GM23338 (cell line): ENCODE measurements at regions not wholly inside any gene's neighbourhood (a gene's known extent, or its start where the extent isn't known, plus 50 kb on each side); places are given as distances from the start of the nearest gene placed in this dataset.

Experiments used
- ATAC-seq: fragments of 200-7000 bp; cut with Tn5 transposase; 3 replicates; pipeline ENCODE4 v1.9.1; 2020
- DNase-seq: peaks from one replicate; pipeline ENCODE4 v3.0.0-alpha.2; 2015; ENCODE audit warnings: low spot score
- H2AFZ ChIP-seq: fragments of 200-600 bp; sonication (generic); 2 replicates; pipeline ENCODE4 v1.8.0; 2016; ENCODE audit warnings: antibody characterized with exemption, mild to moderate bottlenecking, moderate library complexity
- H3F3A ChIP-seq: fragments of 200-600 bp; sonication (generic); replicated peaks from 2 replicates; pipeline ENCODE4 v1.8.0; 2017; ENCODE audit warnings: antibody characterized with exemption, mixed run types, low read depth
- H3K27ac ChIP-seq: fragments of 200-600 bp; sonication (generic); 2 replicates; pipeline ENCODE4 v1.6.1; 2016; ENCODE audit warnings: low read depth
- H3K27me3 ChIP-seq: fragments of 200-600 bp; sonication (generic); 2 replicates; pipeline ENCODE4 v1.8.0; 2016; ENCODE audit warnings: mild to moderate bottlenecking, mixed run types, moderate library complexity; ENCODE audit not compliant: insufficient read depth
- H3K36me3 ChIP-seq: fragments of 200-600 bp; sonication (generic); 2 replicates; pipeline ENCODE4 v1.8.0; 2016; ENCODE audit warnings: mild to moderate bottlenecking; ENCODE audit not compliant: insufficient read depth
- H3K4me1 ChIP-seq: fragments of 200-600 bp; sonication (generic); 2 replicates; pipeline ENCODE4 v1.8.0; 2016; ENCODE audit warnings: mild to moderate bottlenecking, moderate library complexity; ENCODE audit not compliant: insufficient read depth
- H3K4me2 ChIP-seq: fragments of 200-600 bp; sonication (generic); 2 replicates; pipeline ENCODE4 v1.7.1; 2017; ENCODE audit warnings: mixed run types
- H3K4me3 ChIP-seq: fragments of 200-600 bp; sonication (generic); 2 replicates; pipeline ENCODE4 v1.6.1; 2016; ENCODE audit warnings: mixed run types
- H3K79me2 ChIP-seq: fragments of 200-600 bp; sonication (generic); replicated peaks from 2 replicates; pipeline ENCODE4 v1.8.0; 2017; ENCODE audit warnings: mild to moderate bottlenecking; ENCODE audit not compliant: insufficient read depth
- H3K9me2 ChIP-seq: fragments of 200-600 bp; sonication (generic); 2 replicates; pipeline ENCODE4 v1.8.0; 2017; ENCODE audit not compliant: insufficient read depth
- H4K20me1 ChIP-seq: fragments of 200-600 bp; sonication (generic); replicated peaks from 2 replicates; pipeline ENCODE4 v1.8.0; 2017; ENCODE audit warnings: mild to moderate bottlenecking; ENCODE audit not compliant: insufficient read depth
- H3K27ac Mint-ChIP-seq: 2 replicates; pipeline ENCODE4 v1.8.0; 2020; ENCODE audit warnings: inconsistent platforms, mild to moderate bottlenecking, moderate library complexity, mixed read lengths
- H3K27me3 Mint-ChIP-seq: 3 replicates; pipeline ENCODE4 v1.8.0; 2022; ENCODE audit warnings: low read depth, mild to moderate bottlenecking, moderate library complexity, mixed read lengths, inconsistent platforms; ENCODE audit not compliant: insufficient read depth, poor library complexity
- H3K36me3 Mint-ChIP-seq: 3 replicates; pipeline ENCODE4 v1.8.0; 2021; ENCODE audit warnings: low read depth, mild to moderate bottlenecking, inconsistent platforms, moderate library complexity, mixed read lengths
- H3K4me1 Mint-ChIP-seq: 3 replicates; pipeline ENCODE4 v1.8.0; 2020; ENCODE audit warnings: mild to moderate bottlenecking, inconsistent platforms, mixed read lengths
- H3K4me3 Mint-ChIP-seq: 3 replicates; pipeline ENCODE4 v1.8.0; 2021; ENCODE audit warnings: moderate library complexity, mild to moderate bottlenecking, inconsistent platforms, mixed read lengths
- H3K9me3 Mint-ChIP-seq: 3 replicates; pipeline ENCODE4 v1.8.0; 2020; ENCODE audit warnings: moderate library complexity, mild to moderate bottlenecking, inconsistent platforms, mixed read lengths
- EZH2 ChIP-seq: fragments of 200-600 bp; sonication (generic); IDR thresholded peaks from one replicate; pipeline ENCODE4 v1.8.0; 2017; ENCODE audit warnings: antibody characterized with exemption, mild to moderate bottlenecking, low read depth; ENCODE audit not compliant: unreplicated experiment
- EZH2phosphoT487 ChIP-seq: fragments of 200-600 bp; sonication (generic); IDR thresholded peaks from one replicate; pipeline ENCODE4 v1.8.1; 2018; ENCODE audit warnings: antibody characterized with exemption; ENCODE audit not compliant: unreplicated experiment
- POLR2AphosphoS5 ChIP-seq: IDR thresholded peaks from 2 replicates; pipeline ENCODE4 v1.6.1; 2016; ENCODE audit warnings: antibody characterized with exemption, low read depth
- STAT1 ChIP-seq: IDR thresholded peaks from one replicate; pipeline ENCODE4 v1.6.1; 2016; ENCODE audit warnings: antibody characterized with exemption; ENCODE audit not compliant: unreplicated experiment
- ZNF114 ChIP-seq: fragments of 250-450 bp; sonication (Bioruptor Pico); IDR thresholded peaks from 2 replicates; pipeline ENCODE4 v1.5.0; 2020; ENCODE audit warnings: mild to moderate bottlenecking, moderate library complexity
- ZNF331 ChIP-seq: fragments of 250-450 bp; sonication (Bioruptor Pico); IDR thresholded peaks from 2 replicates; pipeline ENCODE4 v1.5.0; 2020; ENCODE audit warnings: low read depth, mild to moderate bottlenecking, moderate library complexity
- TF ChIP-seq, protein P1 (sequence below): IDR thresholded peaks from one replicate; pipeline ENCODE4 v1.6.1; 2018; ENCODE audit warnings: antibody characterized with exemption; ENCODE audit not compliant: unreplicated experiment
- TF ChIP-seq, protein P2 (sequence below): IDR thresholded peaks from 2 replicates; pipeline ENCODE4 v1.6.1; 2016; ENCODE audit warnings: antibody characterized with exemption
- TF ChIP-seq, protein P3 (sequence below): fragments of 250-450 bp; sonication (Bioruptor Pico); IDR thresholded peaks from 2 replicates; pipeline ENCODE4 v1.5.0; 2020; ENCODE audit warnings: mild to moderate bottlenecking, moderate library complexity

DNA sequence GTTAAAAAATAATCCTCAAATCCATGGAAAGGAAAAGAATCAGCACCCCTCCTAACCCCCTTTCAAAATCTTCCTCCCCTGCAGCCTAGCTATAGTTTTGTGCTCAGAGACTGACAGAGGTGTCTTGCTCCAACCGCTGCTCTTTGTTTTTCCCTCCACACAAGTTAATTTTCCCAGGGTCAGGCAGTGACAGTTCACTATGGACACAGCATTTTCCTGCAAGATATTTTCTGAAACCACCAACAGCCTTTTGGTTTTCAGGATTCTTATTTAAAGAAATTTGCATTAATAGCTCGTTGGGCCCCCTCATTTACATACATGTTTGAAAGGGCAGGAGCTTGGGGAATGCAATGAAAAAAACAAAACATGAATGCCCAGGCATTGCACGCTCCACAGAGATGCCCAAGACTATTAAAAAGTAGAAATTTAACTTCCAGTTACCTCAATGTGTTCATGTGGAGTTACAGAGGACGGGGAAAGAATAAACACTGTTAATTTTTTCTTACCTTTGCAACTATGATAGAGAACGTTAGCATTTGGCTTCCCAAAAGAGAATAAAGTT is 71.4 kb upstream of the CXCR4 start (continued):
- TF ChIP-seq, protein P1, sequence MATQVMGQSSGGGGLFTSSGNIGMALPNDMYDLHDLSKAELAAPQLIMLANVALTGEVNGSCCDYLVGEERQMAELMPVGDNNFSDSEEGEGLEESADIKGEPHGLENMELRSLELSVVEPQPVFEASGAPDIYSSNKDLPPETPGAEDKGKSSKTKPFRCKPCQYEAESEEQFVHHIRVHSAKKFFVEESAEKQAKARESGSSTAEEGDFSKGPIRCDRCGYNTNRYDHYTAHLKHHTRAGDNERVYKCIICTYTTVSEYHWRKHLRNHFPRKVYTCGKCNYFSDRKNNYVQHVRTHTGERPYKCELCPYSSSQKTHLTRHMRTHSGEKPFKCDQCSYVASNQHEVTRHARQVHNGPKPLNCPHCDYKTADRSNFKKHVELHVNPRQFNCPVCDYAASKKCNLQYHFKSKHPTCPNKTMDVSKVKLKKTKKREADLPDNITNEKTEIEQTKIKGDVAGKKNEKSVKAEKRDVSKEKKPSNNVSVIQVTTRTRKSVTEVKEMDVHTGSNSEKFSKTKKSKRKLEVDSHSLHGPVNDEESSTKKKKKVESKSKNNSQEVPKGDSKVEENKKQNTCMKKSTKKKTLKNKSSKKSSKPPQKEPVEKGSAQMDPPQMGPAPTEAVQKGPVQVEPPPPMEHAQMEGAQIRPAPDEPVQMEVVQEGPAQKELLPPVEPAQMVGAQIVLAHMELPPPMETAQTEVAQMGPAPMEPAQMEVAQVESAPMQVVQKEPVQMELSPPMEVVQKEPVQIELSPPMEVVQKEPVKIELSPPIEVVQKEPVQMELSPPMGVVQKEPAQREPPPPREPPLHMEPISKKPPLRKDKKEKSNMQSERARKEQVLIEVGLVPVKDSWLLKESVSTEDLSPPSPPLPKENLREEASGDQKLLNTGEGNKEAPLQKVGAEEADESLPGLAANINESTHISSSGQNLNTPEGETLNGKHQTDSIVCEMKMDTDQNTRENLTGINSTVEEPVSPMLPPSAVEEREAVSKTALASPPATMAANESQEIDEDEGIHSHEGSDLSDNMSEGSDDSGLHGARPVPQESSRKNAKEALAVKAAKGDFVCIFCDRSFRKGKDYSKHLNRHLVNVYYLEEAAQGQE = no peak
- no peak for TF ChIP-seq EZH2

DNA sequence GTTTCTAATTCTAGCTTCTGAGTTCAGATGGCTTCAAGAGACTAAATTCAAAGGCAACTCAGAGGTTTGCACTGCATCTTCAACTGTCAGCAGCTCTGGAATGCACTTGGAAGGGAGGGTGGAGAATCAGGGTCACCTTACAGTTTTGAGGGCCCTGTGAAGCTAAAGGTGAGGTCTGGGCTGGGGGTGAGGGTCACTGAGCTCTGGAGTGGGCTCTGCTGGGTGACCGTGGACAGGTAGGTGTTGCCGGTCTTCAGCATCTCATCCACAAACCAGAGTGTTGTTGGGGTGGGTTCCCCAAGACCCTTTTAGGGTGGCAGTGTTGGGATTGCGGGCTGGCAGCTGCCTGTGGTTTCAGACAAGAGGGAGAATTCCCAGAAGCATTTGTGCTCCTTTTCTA is 70.1 kb upstream of the CXCR4 start:
- no peaks in the 10 kb centered on the region for H3K9me2 ChIP-seq
- peaks cover 5% of the 10 kb centered on the region for H3K9me3 Mint-ChIP-seq
- H3K36me3 Mint-ChIP-seq = no peaks in the 10 kb centered on the region
- H3K36me3 ChIP-seq = no peaks in the 10 kb centered on the region
- H4K20me1 ChIP-seq = no peaks in the 10 kb centered on the region
- peaks cover 2% of the 10 kb centered on the region for H3K27me3 Mint-ChIP-seq
- no peak overlapping the region for H3K4me3 Mint-ChIP-seq
- no peak overlapping the region for H3K27ac ChIP-seq
- no peak overlapping the region for H3K4me3 ChIP-seq
- H3K4me2 ChIP-seq = no peak overlapping the region
- no peaks in the 10 kb centered on the region for H3K27me3 ChIP-seq
- DNase-seq (no peak), ATAC-seq (no peak)
- TF ChIP-seq POLR2AphosphoS5 (no peak), EZH2phosphoT487 (no peak), EZH2 (no peak), ZNF331 (no peak), ZNF114 (CRISPR knock-in tag) (no peak), STAT1 (no peak)
- TF ChIP-seq, protein P2, sequence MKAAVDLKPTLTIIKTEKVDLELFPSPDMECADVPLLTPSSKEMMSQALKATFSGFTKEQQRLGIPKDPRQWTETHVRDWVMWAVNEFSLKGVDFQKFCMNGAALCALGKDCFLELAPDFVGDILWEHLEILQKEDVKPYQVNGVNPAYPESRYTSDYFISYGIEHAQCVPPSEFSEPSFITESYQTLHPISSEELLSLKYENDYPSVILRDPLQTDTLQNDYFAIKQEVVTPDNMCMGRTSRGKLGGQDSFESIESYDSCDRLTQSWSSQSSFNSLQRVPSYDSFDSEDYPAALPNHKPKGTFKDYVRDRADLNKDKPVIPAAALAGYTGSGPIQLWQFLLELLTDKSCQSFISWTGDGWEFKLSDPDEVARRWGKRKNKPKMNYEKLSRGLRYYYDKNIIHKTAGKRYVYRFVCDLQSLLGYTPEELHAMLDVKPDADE = no peak
- TF ChIP-seq, protein P3, sequence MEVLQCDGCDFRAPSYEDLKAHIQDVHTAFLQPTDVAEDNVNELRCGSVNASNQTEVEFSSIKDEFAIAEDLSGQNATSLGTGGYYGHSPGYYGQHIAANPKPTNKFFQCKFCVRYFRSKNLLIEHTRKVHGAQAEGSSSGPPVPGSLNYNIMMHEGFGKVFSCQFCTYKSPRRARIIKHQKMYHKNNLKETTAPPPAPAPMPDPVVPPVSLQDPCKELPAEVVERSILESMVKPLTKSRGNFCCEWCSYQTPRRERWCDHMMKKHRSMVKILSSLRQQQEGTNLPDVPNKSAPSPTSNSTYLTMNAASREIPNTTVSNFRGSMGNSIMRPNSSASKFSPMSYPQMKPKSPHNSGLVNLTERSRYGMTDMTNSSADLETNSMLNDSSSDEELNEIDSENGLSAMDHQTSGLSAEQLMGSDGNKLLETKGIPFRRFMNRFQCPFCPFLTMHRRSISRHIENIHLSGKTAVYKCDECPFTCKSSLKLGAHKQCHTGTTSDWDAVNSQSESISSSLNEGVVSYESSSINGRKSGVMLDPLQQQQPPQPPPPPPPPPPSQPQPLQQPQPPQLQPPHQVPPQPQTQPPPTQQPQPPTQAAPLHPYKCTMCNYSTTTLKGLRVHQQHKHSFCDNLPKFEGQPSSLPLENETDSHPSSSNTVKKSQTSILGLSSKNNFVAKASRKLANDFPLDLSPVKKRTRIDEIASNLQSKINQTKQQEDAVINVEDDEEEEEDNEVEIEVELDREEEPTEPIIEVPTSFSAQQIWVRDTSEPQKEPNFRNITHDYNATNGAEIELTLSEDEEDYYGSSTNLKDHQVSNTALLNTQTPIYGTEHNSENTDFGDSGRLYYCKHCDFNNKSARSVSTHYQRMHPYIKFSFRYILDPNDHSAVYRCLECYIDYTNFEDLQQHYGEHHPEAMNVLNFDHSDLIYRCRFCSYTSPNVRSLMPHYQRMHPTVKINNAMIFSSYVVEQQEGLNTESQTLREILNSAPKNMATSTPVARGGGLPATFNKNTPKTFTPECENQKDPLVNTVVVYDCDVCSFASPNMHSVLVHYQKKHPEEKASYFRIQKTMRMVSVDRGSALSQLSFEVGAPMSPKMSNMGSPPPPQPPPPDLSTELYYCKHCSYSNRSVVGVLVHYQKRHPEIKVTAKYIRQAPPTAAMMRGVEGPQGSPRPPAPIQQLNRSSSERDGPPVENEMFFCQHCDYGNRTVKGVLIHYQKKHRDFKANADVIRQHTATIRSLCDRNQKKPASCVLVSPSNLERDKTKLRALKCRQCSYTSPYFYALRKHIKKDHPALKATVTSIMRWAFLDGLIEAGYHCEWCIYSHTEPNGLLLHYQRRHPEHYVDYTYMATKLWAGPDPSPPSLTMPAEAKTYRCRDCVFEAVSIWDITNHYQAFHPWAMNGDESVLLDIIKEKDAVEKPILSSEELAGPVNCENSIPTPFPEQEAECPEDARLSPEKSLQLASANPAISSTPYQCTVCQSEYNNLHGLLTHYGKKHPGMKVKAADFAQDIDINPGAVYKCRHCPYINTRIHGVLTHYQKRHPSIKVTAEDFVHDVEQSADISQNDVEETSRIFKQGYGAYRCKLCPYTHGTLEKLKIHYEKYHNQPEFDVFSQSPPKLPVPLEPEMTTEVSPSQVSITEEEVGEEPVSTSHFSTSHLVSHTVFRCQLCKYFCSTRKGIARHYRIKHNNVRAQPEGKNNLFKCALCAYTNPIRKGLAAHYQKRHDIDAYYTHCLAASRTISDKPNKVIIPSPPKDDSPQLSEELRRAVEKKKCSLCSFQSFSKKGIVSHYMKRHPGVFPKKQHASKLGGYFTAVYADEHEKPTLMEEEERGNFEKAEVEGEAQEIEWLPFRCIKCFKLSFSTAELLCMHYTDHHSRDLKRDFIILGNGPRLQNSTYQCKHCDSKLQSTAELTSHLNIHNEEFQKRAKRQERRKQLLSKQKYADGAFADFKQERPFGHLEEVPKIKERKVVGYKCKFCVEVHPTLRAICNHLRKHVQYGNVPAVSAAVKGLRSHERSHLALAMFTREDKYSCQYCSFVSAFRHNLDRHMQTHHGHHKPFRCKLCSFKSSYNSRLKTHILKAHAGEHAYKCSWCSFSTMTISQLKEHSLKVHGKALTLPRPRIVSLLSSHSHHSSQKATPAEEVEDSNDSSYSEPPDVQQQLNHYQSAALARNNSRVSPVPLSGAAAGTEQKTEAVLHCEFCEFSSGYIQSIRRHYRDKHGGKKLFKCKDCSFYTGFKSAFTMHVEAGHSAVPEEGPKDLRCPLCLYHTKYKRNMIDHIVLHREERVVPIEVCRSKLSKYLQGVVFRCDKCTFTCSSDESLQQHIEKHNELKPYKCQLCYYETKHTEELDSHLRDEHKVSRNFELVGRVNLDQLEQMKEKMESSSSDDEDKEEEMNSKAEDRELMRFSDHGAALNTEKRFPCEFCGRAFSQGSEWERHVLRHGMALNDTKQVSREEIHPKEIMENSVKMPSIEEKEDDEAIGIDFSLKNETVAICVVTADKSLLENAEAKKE (CRISPR knock-in tag) = no peak
- no peak overlapping the region for H2AFZ ChIP-seq
- no peaks in the 10 kb centered on the region for H3K79me2 ChIP-seq
- H3F3A ChIP-seq = no peaks in the 10 kb centered on the region
- H3K4me1 Mint-ChIP-seq = peaks cover 16% of the 10 kb centered on the region
- peaks cover 14% of the 10 kb centered on the region for H3K4me1 ChIP-seq
- no peak overlapping the region for H3K27ac Mint-ChIP-seq
